ENCODE measurements at regions not wholly inside any gene's neighbourhood (a gene's known extent, or its start where the extent isn't known, plus 50 kb on each side); places are given as distances from the start of the nearest gene placed in this dataset.

DNA sequence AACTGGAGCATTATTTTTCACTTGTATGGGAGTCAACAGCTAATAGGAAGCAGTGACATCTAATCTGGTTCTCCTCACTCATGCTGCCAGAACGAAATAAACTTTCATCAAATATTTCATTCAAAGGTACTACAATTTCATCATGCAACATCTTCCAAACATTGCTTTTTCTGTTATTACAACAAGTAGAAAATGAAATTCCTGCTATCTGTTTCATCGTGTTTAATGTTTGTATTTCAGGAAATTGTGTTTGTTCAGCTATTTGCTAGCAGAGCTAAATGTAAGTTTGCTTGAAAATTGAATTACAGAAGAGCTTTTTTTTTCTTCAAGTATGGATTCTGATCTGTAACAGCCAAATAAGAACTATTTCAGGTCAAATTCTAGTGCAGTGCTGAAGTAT is 90.1 kb downstream of the SLITRK6 start:
- TF ChIP-seq, protein P1, sequence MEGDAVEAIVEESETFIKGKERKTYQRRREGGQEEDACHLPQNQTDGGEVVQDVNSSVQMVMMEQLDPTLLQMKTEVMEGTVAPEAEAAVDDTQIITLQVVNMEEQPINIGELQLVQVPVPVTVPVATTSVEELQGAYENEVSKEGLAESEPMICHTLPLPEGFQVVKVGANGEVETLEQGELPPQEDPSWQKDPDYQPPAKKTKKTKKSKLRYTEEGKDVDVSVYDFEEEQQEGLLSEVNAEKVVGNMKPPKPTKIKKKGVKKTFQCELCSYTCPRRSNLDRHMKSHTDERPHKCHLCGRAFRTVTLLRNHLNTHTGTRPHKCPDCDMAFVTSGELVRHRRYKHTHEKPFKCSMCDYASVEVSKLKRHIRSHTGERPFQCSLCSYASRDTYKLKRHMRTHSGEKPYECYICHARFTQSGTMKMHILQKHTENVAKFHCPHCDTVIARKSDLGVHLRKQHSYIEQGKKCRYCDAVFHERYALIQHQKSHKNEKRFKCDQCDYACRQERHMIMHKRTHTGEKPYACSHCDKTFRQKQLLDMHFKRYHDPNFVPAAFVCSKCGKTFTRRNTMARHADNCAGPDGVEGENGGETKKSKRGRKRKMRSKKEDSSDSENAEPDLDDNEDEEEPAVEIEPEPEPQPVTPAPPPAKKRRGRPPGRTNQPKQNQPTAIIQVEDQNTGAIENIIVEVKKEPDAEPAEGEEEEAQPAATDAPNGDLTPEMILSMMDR (conservative IDR thresholded peaks at IDR 0.05; ENCODE audit: low read depth, low read length) = no peak
- TF ChIP-seq EZH2 (IDR thresholded peaks at IDR 0.05; ENCODE audit: borderline replicate concordance, low read depth, low read length, poor library complexity, severe bottlenecking) = no peak
